NCI-H510A (cell line): ENCODE measurements at regions not wholly inside any gene's neighbourhood (a gene's known extent, or its start where the extent isn't known, plus 50 kb on each side); places are given as distances from the start of the nearest gene placed in this dataset.

Experiments used
- DNase-seq: peaks from one replicate; lab custom pipeline; 2025; lab: John Stamatoyannopoulos, UW

DNA sequence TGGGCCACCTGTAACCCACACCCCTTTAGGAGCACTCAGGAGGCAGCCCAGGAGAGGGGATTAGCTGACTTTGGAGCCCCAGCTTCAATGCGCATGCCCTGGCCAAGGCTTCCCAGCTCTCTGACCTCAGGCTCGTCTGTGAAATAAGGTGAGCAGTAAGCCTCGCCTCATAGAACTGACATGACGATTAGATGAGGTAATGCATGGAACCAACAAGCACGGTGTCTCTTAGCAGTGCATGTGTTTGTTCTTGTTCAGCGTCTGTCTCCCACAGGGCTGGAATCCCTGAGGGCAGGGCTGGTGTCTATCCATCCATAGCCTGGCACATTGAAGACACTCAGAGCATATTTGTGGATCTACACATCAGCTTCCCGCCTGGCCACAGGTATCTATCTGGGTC, 415.4 kb downstream of the MN1 start:
- no peak for DNase-seq

DNA sequence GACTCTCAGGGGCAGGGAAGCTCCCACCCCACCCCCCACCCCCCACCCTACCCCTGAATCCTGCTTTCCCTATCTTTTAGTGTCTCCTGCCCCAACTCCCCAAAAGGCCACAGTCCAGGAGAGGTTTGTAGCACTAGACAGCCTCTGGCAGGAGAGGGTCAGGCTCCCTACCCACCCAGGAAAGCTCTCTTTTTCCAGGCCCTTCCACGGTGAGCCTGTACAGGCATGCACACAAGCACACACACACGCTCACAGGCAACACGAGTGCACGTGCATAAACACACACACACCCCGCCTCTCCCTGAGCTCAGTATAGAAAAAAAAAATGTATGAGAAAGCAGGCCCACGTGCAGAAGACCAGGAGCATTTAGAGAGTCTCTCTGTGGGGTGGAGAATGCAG, 414.0 kb downstream of the MN1 start:
- no peak for DNase-seq

DNA sequence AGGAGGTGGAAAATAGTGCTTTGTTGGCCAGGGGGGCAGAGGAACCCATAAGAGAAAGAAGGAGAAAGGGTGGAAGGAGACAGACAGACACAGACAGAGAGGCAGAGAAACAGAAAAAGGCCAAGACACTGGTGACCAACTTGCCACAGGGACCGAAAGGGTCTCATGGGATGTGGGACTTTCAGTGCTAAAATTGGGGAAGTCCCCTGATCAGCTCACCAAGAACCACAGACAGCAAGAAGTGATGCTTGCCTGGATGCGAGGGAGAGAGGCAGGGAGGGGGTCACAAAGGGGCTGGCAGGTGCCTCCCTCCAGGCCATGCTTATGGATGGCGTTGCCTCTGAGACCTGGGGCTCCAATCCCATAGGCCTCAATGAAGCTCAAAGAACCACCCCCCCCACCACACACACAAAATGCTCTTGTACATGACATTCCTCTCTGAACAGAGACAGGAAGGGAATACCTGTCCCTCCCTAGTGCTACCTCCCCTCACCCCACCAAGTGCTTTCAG, 413.4 kb downstream of the MN1 start:
- DNase-seq, result no peak

DNA sequence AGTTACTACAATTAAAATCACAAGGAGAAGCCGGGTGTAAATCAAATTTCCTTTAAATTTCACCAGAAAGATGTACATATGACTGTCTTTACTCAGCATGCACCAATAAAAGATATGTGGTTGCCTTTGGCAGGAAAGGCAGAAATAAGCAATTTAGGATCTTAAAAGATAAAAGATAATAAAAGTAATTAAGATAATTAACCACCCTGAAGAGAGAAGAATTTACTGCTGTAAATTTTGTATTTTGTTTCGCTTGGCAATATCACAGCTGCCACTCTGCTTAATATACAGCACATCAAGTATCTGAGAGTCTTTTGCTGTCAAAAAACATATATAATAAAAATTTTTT, 411.9 kb downstream of the MN1 start:
- no peak for DNase-seq

DNA sequence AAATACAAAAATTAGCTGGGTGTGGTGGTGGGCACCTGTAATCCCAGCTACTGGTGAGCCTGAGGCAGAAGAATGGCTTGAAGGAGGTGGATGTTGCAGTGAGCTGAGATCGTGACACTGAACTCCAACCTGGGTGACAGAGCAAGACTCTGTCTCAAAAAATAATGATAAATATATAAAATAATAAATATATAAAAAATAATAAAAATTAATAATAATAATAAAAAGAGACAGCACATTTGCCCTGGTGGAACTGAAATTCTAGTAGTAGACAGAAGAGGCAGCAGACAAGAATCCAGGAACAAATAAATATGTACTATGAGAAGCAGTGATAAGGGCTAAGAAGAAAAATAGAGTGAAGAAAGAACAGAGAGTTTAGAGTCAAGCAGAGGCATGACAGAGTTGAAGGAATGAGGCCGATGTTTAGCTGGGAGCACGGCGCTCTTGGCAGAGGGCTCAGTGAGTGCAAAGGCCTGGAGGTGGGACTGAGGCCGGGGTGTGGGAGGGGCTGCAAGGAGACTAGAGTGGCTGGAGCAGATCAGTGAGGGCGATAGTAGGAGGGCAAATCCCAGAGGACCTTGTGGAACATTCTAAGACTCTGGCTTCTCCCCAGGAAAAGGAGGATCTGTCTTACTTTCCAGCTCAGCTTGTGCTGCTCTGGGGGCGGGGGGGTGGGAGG, 410.3 kb downstream of the MN1 start:
- no peak for DNase-seq

DNA sequence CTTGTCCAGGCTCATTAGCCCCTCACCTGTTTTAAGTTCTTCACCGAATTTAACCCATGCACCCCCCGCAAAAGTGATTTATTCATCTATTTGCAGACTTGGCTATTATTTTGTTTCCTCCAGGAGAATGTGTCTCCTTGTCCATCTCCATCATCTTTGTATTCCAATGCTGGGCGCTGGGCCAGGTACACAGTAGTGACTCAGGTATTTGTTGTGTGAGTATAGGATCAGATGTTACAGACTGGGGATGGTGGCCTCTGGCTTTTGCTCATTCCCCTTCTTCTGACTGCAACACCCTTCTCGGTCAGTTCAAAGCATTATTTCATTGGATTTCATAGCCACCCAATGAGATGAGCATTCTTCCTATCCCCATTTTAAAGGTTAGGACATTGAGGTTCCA, 408.2 kb downstream of the MN1 start:
- no peak for DNase-seq

DNA sequence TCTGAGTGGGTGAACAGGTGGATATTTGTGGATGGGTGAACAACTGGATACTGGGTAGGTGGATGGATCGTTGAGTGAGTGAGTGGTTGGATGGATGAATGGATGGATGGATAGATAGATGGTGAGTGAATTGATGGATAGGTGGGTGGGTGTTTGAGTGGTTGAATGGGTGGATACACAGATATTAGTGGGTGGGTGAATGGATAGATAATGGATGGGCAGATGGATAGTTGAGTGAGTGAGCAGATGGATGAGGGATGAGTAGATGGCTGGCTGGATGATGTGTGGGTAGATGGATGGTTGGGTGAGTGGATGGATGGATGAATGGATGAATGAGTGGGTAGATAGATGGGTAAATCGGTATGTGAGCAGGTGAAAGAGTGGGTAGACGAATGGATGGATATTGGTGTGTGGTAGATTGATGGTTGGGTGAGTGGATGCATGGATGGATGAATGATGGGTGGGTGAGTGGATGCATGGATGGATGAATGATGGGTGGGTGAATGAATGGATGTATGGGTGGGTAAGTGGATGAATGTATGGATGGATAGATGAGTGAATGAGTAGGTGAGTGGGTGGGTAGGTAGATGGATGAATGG, 406.7 kb downstream of the MN1 start:
- DNase-seq, result no peak

DNA sequence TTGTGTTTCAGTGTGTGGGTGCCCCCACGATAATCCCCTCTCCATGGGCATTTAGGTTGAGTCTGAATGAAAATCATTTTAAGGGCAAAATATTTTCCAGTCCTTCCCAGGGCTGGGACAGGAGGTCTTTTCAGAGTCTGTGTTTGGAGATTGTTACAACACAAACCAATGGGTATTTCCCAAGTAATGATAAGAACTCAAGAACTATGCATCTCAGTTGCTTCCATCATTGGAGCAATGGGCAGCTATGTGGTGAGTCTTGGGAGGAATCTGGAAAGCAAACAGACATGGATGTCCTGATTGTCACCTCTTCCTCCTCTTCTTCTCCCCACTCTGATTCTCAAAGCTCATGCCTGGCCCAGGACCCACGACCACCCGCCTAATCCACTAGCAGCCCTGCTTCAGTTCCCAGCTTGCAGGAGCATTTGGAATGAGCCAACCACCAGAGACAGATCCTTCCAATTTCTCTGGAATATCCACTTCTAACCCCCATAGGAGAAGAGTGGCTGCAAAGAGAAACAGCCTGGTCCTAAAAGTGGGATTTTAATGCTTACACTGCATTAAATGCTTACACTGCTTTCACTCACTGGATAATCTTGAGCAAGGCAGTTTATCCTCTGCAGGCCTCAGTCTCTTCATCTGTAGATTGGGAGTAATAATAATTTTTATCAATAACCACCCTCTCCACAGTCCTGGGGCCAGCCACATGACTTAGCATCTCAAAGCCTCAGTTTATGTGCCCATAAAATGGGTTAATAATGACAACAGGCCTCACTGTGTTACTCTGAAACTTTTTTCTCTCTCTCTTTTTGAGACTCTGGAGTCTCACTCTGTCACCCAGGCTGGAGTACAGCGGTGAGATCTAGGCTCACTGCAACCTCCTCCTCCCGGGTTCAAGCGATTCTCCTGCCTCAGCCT, 404.3 kb downstream of the MN1 start:
- no peak for DNase-seq

DNA sequence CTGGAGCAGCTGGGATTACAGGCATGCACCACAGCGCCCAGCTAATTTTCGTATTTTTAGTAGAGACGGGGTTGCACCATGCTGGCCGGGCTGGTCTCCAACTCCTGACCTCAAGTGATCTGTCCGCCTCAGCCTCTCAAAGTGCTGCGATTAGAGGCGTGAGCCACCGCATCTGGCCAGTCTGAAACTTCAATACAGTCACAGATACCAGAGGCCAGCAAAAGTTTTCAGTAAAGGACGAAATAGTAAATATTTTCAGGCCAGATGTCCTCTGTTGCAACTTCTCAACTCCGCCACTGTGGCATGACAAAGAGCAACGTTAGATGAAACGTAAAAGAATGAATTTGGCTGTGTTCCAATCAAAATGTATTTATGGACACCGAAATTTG, 403.6 kb downstream of the MN1 start:
- DNase-seq, result no peak

DNA sequence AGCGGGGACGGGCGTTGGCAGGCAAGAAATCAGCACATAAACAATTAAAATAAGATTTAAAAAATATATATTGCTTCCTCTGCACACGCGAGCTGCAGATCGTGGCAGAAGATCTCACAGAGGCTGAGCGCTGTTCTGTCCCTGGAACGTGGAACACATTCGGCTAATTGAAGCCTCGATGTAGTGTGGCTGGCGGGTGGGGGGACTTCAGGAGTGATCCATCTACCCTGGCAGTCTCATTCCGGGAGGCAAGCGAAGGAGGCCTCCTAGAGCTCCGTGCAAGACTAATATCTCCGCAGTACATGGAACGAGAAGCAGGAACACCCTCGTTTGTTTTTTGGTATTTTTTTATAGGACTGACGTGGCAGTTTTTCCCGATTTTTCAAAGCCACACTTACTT, 402.4 kb downstream of the MN1 start:
- no peak for DNase-seq

DNA sequence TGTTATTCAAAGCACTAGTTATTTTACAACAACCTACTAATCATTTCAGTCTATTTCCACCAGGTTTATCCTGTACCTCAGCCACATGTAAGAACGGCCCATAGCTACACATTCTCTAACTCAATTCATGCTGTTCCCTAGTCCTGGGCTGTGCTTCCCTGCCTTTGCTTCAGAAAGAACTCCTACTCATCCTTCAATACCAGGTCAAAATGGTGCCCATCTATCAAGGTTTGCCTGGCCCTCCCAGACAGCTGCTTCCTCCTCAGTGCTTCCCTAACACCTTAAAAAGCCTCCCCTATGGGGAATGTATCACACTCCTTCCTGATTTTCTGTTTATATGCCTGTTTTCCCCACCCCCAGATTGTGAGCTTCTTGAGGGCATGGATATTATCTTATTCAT, 400.7 kb downstream of the MN1 start:
- DNase-seq, result no peak

DNA sequence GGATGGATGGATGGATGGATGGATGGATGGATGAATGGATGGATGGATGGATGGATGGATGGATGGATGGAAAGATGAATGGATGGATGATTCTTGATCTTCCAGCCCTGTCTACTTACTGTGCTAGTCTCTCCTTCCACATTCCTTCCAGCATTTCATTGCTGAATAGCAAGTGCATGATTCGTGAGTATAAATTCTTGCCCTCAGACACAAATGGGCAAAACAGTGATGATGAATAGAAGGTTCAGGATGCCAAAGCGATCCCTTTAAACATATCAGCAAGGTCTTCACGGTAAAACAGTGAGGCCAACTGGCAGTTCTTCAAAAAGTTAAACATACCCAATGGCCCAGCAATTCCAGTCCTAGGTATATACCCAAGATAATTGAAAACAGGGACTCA, 400.2 kb downstream of the MN1 start:
- no peak for DNase-seq

DNA sequence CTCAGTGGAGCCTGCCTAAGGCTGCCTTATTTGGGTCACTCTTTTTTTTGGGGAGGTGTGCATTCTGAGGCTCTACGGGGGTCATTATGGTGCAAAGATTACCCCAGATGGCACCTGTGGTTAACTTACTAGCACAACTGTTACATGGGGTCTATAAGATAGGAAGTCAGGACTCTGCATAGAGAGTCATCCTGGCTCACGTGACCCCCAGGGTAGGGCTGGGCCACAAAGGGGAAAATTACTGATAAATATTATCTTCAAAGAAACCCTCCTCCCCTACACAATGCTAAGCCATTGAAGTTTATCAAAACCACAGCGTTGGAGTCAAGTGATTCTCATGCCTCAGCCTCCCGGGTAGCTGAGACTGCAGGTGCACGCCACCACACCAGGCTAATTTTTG, 397.1 kb downstream of the MN1 start:
- no peak for DNase-seq

DNA sequence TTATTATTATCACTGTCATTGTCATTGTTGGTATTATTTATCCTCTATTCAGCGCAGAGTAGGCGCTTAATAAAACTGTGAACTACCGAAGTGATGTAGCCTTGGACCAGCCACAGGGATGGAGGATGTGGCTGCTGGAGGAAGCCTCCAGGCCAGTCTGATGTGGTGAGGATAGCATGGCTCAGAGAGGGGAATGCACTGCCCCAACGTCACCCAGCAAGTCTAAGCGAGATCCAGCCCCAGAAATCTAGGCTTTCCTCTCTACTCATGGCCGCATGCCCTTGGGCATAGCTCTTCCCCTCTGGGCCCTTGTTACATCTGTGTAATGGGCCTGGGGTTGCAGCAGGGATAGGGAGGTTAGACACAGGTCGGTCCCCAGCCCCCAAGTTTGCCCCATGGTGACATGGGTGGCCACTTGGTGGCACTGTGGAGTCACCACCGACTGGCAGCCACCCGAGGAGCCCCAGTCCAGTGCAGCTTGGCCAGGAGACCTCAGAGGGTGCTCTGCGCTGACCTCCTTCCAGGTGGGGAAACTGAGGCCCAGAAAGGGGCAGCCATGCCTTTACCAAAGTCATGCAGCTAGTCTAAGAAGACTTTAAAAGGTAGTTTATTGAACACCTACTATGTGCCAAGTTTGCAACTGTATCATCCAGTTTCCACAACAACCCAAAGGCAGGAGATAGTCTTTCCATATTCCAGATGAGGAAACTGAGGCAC, 395.7 kb downstream of the MN1 start:
- no peak for DNase-seq

DNA sequence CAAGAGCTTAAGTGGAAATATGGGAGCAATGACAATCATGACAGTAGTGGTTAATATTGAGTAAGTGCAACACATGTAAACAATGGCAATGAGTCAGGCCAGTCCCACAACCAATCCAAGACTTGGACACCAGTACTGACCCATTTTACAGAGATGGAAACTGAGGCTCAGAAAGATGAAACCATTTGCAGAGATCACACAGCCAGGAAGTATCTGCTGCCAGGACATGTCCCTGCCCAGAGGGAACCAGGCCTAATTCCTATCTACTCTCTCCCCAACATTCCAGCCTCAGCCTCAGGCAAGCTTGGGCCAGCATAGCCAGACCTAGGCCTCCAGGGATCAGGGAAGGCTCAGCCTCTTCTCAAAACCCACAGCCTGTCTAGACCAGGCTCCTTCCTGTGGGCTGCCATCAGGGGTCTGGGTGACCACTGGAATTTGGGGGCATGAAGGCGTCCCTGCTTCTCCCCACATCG, 395.1 kb downstream of the MN1 start:
- DNase-seq, result no peak

DNA sequence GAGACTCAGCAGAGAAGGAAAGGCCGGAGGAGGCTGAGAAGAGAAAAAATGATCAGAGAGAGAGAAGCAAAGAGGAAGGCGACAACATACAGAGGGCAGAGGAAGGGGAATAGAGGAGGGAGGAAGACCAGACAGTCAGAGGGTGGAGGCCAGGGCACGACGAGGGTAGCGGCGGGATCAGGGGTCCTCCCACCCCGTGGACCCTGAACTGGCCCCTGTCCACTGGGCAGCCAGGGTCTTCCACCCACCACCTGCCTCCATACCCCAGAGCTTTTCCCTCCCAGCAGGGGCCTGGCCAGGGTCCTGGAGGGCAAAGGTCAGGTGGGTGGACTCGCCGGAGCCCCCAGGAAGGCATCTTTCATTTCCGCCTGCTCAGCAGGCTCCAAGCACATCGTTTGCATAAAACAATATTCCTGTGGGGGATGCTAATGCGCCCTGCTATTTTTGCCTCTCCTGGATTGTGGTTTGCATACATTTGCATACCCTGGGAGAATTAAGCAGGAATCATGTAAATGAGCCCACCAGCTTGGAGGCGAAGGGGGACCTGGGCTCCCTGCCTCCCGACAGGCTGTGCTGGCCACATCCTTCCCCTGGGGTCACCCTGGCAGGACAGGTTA, 394.1 kb downstream of the MN1 start:
- no peak for DNase-seq

DNA sequence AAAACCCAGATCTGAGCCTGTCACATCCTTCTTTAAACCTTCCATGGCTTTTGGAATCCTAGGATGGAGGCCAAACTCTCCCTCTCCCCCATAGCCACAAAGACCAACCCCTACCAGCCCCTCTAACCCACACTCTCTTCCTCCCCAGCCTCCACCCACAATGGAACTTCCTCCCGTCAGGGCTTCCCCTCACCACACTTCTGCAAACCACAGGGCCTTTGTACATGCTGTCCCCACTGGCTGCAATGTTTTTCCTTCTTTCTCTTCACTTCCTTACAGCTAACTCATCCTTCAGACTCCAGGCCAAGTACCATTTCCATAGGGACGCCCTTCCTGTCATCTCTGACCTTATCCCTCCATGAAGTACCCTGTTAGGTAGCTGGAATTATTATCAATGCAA, 393.5 kb downstream of the MN1 start:
- no peak for DNase-seq

DNA sequence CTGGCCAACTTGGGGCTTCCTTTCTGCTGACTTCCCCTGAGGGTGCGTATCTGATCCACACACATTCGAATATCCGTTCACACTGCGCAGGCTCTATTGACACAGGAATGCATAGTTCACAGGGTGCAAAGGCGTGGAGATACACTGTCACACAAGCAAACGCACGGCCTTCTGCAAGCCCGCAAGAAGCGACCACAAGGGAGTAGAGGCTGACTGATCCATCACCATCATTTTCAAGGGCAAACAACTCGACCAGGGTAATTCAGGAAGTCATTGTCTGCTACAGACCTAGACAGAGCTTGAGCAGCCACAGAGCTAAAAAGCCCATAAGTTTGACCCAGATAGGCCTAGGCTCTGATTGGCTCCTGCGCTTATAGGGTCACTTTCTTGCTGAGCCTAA, 392.3 kb downstream of the MN1 start:
- no peak for DNase-seq

DNA sequence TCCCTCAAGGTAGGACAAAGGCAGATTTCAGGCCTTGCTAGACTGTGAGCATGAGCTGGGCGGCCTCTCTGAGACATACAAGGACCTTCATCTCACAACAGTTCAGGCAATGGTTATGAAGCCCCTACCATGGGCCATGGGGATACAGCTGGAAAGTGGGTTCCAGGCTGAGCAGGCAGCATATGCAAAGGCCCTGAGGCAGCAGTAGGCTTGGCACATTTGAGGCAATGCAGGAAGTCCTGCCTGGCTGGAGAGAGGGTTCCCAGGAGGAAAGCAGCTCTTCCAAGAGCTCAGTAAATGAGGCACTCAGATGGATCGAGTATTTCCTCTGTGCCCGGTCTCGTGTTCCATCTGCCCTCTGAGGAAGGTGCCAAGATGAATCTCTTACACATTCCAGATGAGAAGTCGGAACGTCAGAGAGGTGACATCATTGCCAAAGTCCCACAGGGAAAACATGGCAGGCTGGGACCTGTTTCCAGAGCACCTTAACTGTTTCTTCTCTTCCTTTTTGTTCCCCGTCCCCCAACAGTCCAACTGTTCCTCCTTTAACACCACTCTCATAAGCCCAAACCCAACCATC, 388.6 kb downstream of the MN1 start:
- no peak for DNase-seq

DNA sequence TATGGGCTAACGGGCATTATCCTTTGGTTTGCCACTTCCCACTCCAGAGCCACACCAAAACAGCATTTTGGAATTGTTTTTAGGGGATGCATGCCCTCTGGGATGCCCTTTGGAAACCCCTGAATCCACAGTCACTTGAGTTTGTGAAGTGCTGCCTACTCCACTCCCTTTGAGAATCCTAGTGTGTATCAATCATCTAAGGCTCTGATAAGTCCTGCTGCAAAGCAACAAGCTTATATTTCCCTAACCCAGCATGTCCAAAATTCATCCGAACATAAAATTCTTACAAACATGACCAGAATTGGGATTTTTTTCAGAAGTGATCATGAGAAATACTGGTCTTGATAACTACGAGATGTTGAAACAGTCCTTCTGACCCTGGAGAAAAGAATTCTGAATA, 387.9 kb downstream of the MN1 start:
- no peak for DNase-seq
